HepG2 (cell line): ENCODE measurements at regions not wholly inside any gene's neighbourhood (a gene's known extent, or its start where the extent isn't known, plus 50 kb on each side); places are given as distances from the start of the nearest gene placed in this dataset.
A peak's percentile ranks its signal among the peaks of the same experiment; 100 is the strongest.
"Not testable (repeated sequence)": the region's sequence is repeated elsewhere in the genome, so short reads cannot be mapped to it uniquely, and the experiment has no call there.

Experiments used
- ATAC-seq: fragments of 200-7000 bp; cut with Tn5 transposase; 3 replicates; pipeline ENCODE4 v1.9.1; 2020; ENCODE audit warnings: mild to moderate bottlenecking, moderate library complexity
- BruUV-seq: library from RNA; stranded (reverse); fragments of 400-500 nt; replicated peaks from 2 replicates; lab custom pipeline; 2021; lab: Mats Ljungman, UMichigan
- CTCF ChIA-PET: fragments of 300-600 bp; formaldehyde crosslinking; extraction: SDS; loops from one replicate; lab custom pipeline; 2021; ENCODE audit warnings: low total read pairs, inconsistent platforms, low intra/inter-chr PET ratio; lab: Yijun Ruan, JAX
- POLR2A ChIA-PET: fragments of 350-600 bp; sonication (Branson Sonifier 250); formaldehyde crosslinking; loops from one replicate; lab custom pipeline; 2020; ENCODE audit warnings: antibody characterized with exemption, inconsistent platforms; lab: Yijun Ruan, JAX
- DNase-seq: peaks from one replicate; pipeline ENCODE4 v3.0.0-alpha.2; 2015; ENCODE audit warnings: low spot score
- FAIRE-seq: peaks from 3 replicates; lab custom pipeline; 2011; peaks lifted over from hg19 to GRCh38; lab: Jason Lieb, UNC
- H2AFZ ChIP-seq: one replicate; pipeline ENCODE4 v1.6.1; 2011; ENCODE audit warnings: low read length, inconsistent platforms
- H3K27ac ChIP-seq: fragments of 300-600 bp; 3 replicates; pipeline ENCODE4 v1.8.0; 2011; ENCODE audit warnings: mixed run types, mild to moderate bottlenecking, mixed read lengths, low read length, inconsistent platforms; ENCODE audit not compliant: insufficient read depth; ENCODE audit errors: extremely low read length
- H3K27me3 ChIP-seq, 2 experiments: fragments of 200-600 bp in 1 of 2; 2 replicates in 1 of 2; 3 replicates in 1 of 2; pipeline versions ENCODE4 v1.6.0 to v1.8.0; 2011; ENCODE audit warnings: low read length in 2 of 2, mild to moderate bottlenecking in 2 of 2, moderate library complexity in 2 of 2, inconsistent platforms in 1 of 2; ENCODE audit not compliant: insufficient read depth in 2 of 2, control insufficient read depth in 1 of 2
- H3K36me3 ChIP-seq, 2 experiments: fragments of 200-600 bp in 1 of 2; replicated peaks in 1 of 2; 2 replicates in 1 of 2; 3 replicates in 1 of 2; pipeline versions ENCODE4 v1.5.1 to v1.8.0; 2011; ENCODE audit warnings: low read length in 2 of 2, inconsistent platforms in 1 of 2; ENCODE audit not compliant: insufficient read depth in 2 of 2, control insufficient read depth in 1 of 2
- H3K4me1 ChIP-seq: 2 replicates; pipeline ENCODE4 v1.5.1; 2012; ENCODE audit warnings: low read length, inconsistent platforms; ENCODE audit not compliant: insufficient read depth
- H3K4me2 ChIP-seq: 2 replicates; pipeline ENCODE4 v1.6.0; 2011; ENCODE audit warnings: low read depth, low read length, inconsistent platforms
- H3K4me3 ChIP-seq, 3 experiments: fragments of 200-600 bp in 1 of 3; sonication (generic), shearing (Covaris generic) in 1 of 3; replicated peaks in 1 of 3; 2 replicates each; pipeline ENCODE4 v1.5.1; 2011 to 2016; ENCODE audit warnings: low read length in 3 of 3, inconsistent platforms in 2 of 3, low read depth in 2 of 3, mild to moderate bottlenecking in 2 of 3, control low read depth in 1 of 3, mixed read lengths in 1 of 3; ENCODE audit not compliant: insufficient read depth in 1 of 3
- H3K79me2 ChIP-seq: one replicate; pipeline ENCODE4 v1.6.1; 2011; ENCODE audit warnings: low read length, inconsistent platforms; ENCODE audit not compliant: insufficient read depth
- H3K9ac ChIP-seq: 2 replicates; pipeline ENCODE4 v1.6.0; 2011; ENCODE audit warnings: mild to moderate bottlenecking, low read depth, low read length, inconsistent platforms; ENCODE audit not compliant: insufficient read depth
- H3K9me3 ChIP-seq: 2 replicates; pipeline ENCODE4 v1.5.1; 2012; ENCODE audit warnings: mild to moderate bottlenecking, low read length
- H4K20me1 ChIP-seq: 2 replicates; pipeline ENCODE4 v1.6.0; 2011; ENCODE audit warnings: inconsistent platforms, mild to moderate bottlenecking, low read length, moderate library complexity; ENCODE audit not compliant: insufficient read depth
- DMAP1 ChIP-seq: IDR thresholded peaks from 2 replicates; pipeline ENCODE4 v1.6.1; 2016
- DNMT3B ChIP-seq: conservative IDR thresholded peaks from 2 replicates; pipeline ENCODE4 v1.6.1; 2016; ENCODE audit warnings: missing biosample characterization, control low read depth
- NCOA1 ChIP-seq: sonication (generic); formaldehyde crosslinking; IDR thresholded peaks from 2 replicates; pipeline ENCODE4 v1.9.0; 2021; ENCODE audit warnings: missing genetic modification reagents
- RBM39 ChIP-seq: fragments of 200-400 bp; formaldehyde crosslinking; IDR thresholded peaks from one replicate; pipeline ENCODE4 v1.6.1; 2018; ENCODE audit warnings: antibody characterized with exemption, mild to moderate bottlenecking, low read depth, low read length; ENCODE audit not compliant: poor library complexity, severe bottlenecking
- RORA ChIP-seq: sonication (generic); formaldehyde crosslinking; IDR thresholded peaks from 2 replicates; pipeline ENCODE4 v1.5.0; 2020; ENCODE audit warnings: mild to moderate bottlenecking, missing genetic modification reagents, moderate library complexity
- SALL1 ChIP-seq: sonication (generic); formaldehyde crosslinking; IDR thresholded peaks from 2 replicates; pipeline ENCODE4 v1.8.0; 2022; ENCODE audit warnings: mild to moderate bottlenecking, missing genetic modification reagents
- TERF1 ChIP-seq: sonication (generic); formaldehyde crosslinking; IDR thresholded peaks from 2 replicates; pipeline ENCODE4 v1.8.0; 2022; ENCODE audit warnings: mild to moderate bottlenecking, missing genetic modification reagents, moderate library complexity
- ZBTB25 ChIP-seq: IDR thresholded peaks from 2 replicates; pipeline ENCODE4 v1.6.1; 2018; ENCODE audit warnings: missing genetic modification reagents
- ZBTB38 ChIP-seq: sonication (generic); formaldehyde crosslinking; IDR thresholded peaks from 2 replicates; pipeline ENCODE4 v1.5.1; 2020; ENCODE audit warnings: mild to moderate bottlenecking, missing genetic modification reagents
- ZMYM4 ChIP-seq: sonication (generic); formaldehyde crosslinking; IDR thresholded peaks from 2 replicates; pipeline ENCODE4 v1.8.1; 2023; ENCODE audit warnings: mild to moderate bottlenecking, missing genetic modification reagents
- ZNF12 ChIP-seq: sonication (generic); formaldehyde crosslinking; IDR thresholded peaks from 2 replicates; pipeline ENCODE4 v1.5.0; 2020; ENCODE audit warnings: missing genetic modification reagents
- ZNF143 ChIP-seq: sonication (generic); formaldehyde crosslinking; IDR thresholded peaks from 2 replicates; pipeline ENCODE4 v1.4.0; 2020; ENCODE audit warnings: missing genetic modification reagents
- ZNF234 ChIP-seq: sonication (generic); formaldehyde crosslinking; conservative IDR thresholded peaks from 2 replicates; pipeline ENCODE4 v1.5.1; 2020; ENCODE audit warnings: mild to moderate bottlenecking, missing genetic modification reagents
- ZNF350 ChIP-seq: sonication (generic); formaldehyde crosslinking; IDR thresholded peaks from 2 replicates; pipeline ENCODE4 v1.4.0; 2020; ENCODE audit warnings: mild to moderate bottlenecking, low read depth, missing genetic modification reagents, borderline replicate concordance
- ZNF451 ChIP-seq: sonication (generic); formaldehyde crosslinking; IDR thresholded peaks from 2 replicates; pipeline ENCODE4 v1.5.0; 2020; ENCODE audit warnings: mild to moderate bottlenecking, missing genetic modification reagents
- ZNF501 ChIP-seq: sonication (generic); formaldehyde crosslinking; IDR thresholded peaks from 2 replicates; pipeline ENCODE4 v1.5.1; 2020; ENCODE audit warnings: mild to moderate bottlenecking, moderate library complexity, missing genetic modification reagents
- ZNF572 ChIP-seq: sonication (generic); formaldehyde crosslinking; IDR thresholded peaks from 2 replicates; pipeline ENCODE4 v1.5.1; 2020; ENCODE audit warnings: mild to moderate bottlenecking, missing genetic modification reagents
- ZNF598 ChIP-seq: sonication (generic); formaldehyde crosslinking; IDR thresholded peaks from 2 replicates; pipeline ENCODE4 v1.5.1; 2020; ENCODE audit warnings: mild to moderate bottlenecking, missing genetic modification reagents, borderline replicate concordance
- WGBS: methylation state at CpG from one replicate; pipeline ENCODE4 v1.1.6; 2017; ENCODE audit warnings: low lambda C conversion rate; 5-methylcytosine and 5-hydroxymethylcytosine counted together
- in situ Hi-C: cut with HindIII; loops from 2 replicates; pipeline ENCODE4 v1.10.0; 2017; ENCODE audit warnings: low pct_unique_long_range_greater_than_20kb; ENCODE audit not compliant: extremely low pct_ligation_motif_present
- intact Hi-C: fragments of 100-400 bp; cut with micrococcal nuclease; formaldehyde crosslinking; loops from one replicate; pipeline ENCODE4 v1.10.0; 2022; ENCODE audit not compliant: unreplicated experiment

GRCh38 chr2:111610035-111610434 is 274.0 kb downstream of the ANAPC1 start:
- ATAC-seq, intact Hi-C loops, BruUV-seq, H3K4me2 ChIP-seq, POLR2A ChIA-PET, DNase-seq, CTCF ChIA-PET, FAIRE-seq, H4K20me1 ChIP-seq, H2AFZ ChIP-seq, H3K27ac ChIP-seq, H3K9ac ChIP-seq, H3K27me3 ChIP-seq, H3K4me3 ChIP-seq, H3K36me3 ChIP-seq, in situ Hi-C loops, H3K4me1 ChIP-seq, H3K79me2 ChIP-seq, H3K9me3 ChIP-seq: not testable (repeated sequence)
- WGBS = 41% methylated on average over 1 of the region's 2 CpGs

GRCh38 chr2:111616651-111617218 is 267.3 kb downstream of the ANAPC1 start:
- no peak; the same call in 2 of the 3 replicates for ATAC-seq
- no peak overlapping the region for H3K4me3 ChIP-seq
- H3K27me3 ChIP-seq = no peaks in the 10 kb centered on the region
- peak overlapping the region; percentile 24 for H3K27ac ChIP-seq
- H4K20me1 ChIP-seq = no peaks in the 10 kb centered on the region
- DNase-seq = no peak
- ChIA-PET CTCF (no interaction called here), POLR2A (interaction anchor here (2.5 to 2.6 kb wide), 2 partner anchors 43 to 82 kb away, joined by 11 read pairs; no protein-coding TSS in a partner anchor)
- no peaks in the 10 kb centered on the region for H3K36me3 ChIP-seq
- H3K4me1 ChIP-seq = peaks cover 39% of the 10 kb centered on the region
- no peak overlapping the region for H2AFZ ChIP-seq
- H3K9ac ChIP-seq = 0 out of 2 replicates have a peak overlapping the region, but pooled peaks have one; percentile 7
- no TSS peak for BruUV-seq
- intact Hi-C loops (loop anchor here (5.0 kb wide), 1 partner anchor 41 kb away; no protein-coding TSS in a partner anchor), in situ Hi-C loops (no loop called here)
- H3K9me3 ChIP-seq = no peaks in the 10 kb centered on the region
- no peaks in the 10 kb centered on the region for H3K79me2 ChIP-seq
- WGBS = 76% methylated on average over 7 of the region's 8 CpGs
- H3K4me2 ChIP-seq = peak overlapping the region; percentile 82
- FAIRE-seq = no peak
- TF ChIP-seq ZNF451 (CRISPR knock-in tag) (no peak), DMAP1 (CRISPR knock-in tag) (no peak), NCOA1 (CRISPR knock-in tag) (0 out of 2 replicates have a peak, but pooled peaks have one; percentile 12), ZNF501 (peak; percentile 63; the same call in 1 of the 2 replicates), ZBTB38 (CRISPR knock-in tag) (peak; percentile 80), ZMYM4 (CRISPR knock-in tag) (0 out of 2 replicates have a peak, but pooled peaks have one; percentile 8), ZNF143 (CRISPR knock-in tag) (no peak), ZNF12 (CRISPR knock-in tag) (no peak), ZNF234 (CRISPR knock-in tag) (no peak), TERF1 (CRISPR knock-in tag) (no peak), ZNF572 (CRISPR knock-in tag) (0 out of 2 replicates have a peak, but pooled peaks have one; percentile 35), RORA (CRISPR knock-in tag) (no peak), DNMT3B (CRISPR knock-in tag) (no peak), ZNF350 (CRISPR knock-in tag) (0 out of 2 replicates have a peak, but pooled peaks have one; percentile 36), ZBTB25 (CRISPR knock-in tag) (no peak), SALL1 (peak; percentile 55; the same call in 1 of the 2 replicates), RBM39 (no peak), ZNF598 (CRISPR knock-in tag) (0 out of 2 replicates have a peak, but pooled peaks have one; percentile 17)
